HG02588 (cell line): ENCODE measurements at regions not wholly inside any gene's neighbourhood (a gene's known extent, or its start where the extent isn't known, plus 50 kb on each side); places are given as distances from the start of the nearest gene placed in this dataset.
"Not testable (repeated sequence)": the region's sequence is repeated elsewhere in the genome, so short reads cannot be mapped to it uniquely, and the experiment has no call there.

Experiments used
- ATAC-seq: cut with Tn5 transposase; IDR thresholded peaks from one replicate; pipeline ENCODE4 v1.9.1; 2021; ENCODE audit warnings: mild to moderate bottlenecking, moderate library complexity; ENCODE audit not compliant: unreplicated experiment

- ATAC-seq, result no peak
These were observed 293.4 kb upstream of the MKLN1 start for GRCh38 chr7:131034166-131034881.

DNA sequence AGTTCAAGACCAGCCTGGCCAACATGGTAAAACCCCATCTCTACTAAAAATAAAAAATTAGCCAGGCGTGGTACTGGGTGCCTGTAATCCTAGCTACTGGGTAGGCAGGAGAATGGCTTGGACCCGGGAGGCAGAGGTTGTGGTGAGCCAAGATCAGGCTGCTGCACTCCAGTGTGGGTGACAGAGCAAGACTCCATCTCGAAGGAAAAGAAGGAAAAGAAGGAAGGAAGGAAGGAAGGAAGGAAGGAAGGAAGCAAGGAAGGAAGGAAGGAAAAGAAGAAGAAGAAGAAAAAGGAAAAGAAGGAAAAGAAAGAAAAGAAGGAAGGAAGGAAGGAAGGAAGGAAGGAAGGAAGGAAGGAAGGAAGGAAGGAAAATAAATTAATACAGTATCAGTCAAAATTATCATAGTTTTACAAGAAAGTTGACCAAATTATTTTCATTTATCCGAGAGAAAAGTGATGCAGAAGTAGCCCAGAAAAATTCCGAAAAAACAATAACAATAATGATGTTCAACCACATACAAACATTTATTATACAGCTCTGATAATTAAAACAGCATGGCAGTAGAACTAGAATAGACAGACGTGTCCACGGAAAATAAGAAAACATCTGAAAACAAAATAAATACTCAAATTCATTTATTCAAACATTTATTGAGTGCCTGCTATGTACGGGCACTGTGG lies 292.4 kb upstream of the MKLN1 start:
- no peak for ATAC-seq

DNA sequence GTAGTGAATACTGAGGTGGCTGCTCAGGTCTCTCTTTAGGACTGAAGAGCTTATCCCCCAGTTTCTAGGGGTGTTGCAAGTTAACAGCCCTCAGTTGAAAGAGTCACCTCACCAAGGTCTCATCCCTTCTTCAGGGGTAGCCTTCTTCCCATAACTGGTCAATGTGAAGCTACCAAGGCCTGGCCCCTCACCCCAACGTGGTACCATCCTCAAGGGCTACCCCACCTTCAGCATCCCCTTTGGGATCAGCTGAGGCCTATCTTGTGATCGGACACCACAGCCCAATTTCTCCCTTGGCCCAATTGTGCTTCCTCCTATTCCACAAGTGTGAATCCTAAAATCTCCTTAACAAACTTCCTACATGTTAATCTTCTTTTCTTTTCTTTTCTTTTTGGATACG lies 289.5 kb upstream of the MKLN1 start:
- ATAC-seq, result no peak

GRCh38 chr7:131039355-131039762 lies 288.3 kb upstream of the MKLN1 start:
- no peak for ATAC-seq

DNA sequence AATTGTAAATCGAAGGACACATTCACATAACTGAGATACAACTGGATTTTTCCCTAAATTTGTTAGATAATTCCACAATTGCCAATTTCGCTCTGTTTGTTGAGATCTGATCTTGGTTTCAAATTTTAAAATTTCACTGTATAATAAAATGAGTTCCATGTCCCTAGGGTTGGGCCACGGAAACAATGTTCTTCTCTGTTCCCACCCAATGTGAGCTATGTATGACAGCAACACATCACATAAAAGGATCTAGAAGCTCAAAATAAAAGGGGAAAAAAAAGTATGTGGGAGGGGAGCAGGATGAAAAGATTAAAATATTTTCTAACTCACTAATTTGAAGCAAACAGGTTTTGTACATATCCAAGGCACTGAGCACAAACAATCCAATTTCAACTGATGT lies 287.8 kb upstream of the MKLN1 start:
- no peak for ATAC-seq

DNA sequence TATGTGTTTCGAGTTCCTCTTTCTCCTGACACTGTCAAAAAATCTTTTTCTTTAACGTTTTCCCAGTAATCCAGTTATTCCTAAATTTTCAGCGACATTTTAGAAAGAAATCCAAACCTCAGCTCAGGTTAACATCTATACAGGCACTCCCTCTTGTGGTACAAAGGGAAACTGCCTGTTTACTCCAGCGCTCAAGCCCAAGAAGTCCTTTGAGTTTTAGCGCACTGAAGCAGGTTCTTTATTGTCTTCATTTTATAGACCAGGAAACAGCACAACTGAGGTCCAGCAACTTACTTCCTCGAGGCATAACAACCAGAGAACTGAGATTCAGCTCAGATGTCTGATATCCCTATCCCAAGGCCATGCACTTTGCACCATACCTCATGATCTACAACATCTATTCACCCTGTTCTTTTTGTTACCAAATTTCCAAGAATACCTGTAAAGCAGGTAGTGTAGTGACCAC lies 287.2 kb upstream of the MKLN1 start:
- ATAC-seq, result no peak

- not testable (repeated sequence) for ATAC-seq
These were observed 286.5 kb upstream of the MKLN1 start for GRCh38 chr7:131041012-131041695.

GRCh38 chr7:131042269-131043160 lies 285.2 kb upstream of the MKLN1 start:
- no peak for ATAC-seq

DNA sequence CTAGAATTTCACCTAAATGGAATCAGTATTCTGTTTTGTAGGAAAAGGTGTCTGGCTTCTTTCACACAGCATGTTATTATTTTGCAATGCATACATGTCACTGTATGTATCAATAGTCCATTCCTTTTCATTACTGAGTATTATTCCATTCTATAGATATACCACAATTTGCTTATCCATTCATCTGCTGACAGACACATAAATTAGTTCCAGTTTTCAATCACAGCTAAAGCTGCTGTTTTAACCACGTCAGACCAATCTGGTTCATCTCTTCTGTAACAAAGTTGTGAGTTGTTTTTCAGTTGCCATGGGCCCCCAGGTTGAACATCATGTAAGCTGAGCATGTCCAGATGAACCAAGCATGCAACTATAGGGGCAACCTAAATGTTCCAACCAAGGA lies 282.1 kb upstream of the MKLN1 start:
- ATAC-seq, result no peak

DNA sequence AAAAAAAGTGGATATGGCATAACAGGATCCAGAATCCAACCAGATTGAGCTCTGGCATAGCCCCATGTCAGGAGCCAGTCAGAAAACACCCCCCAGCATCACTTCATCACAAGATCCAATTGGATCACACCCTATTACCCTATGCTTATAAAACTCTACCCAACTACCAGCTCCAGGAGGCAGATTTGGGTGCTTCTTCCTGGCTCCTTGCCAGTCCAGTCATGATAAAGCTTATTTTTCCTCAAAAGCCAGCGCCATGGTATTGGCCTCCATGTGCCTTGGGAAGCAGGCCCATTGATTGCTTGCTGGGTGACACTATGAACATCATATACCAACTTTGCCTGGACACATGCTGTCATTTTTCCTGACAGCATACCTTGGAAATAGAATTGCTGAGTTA lies 281.4 kb upstream of the MKLN1 start:
- ATAC-seq, result no peak

DNA sequence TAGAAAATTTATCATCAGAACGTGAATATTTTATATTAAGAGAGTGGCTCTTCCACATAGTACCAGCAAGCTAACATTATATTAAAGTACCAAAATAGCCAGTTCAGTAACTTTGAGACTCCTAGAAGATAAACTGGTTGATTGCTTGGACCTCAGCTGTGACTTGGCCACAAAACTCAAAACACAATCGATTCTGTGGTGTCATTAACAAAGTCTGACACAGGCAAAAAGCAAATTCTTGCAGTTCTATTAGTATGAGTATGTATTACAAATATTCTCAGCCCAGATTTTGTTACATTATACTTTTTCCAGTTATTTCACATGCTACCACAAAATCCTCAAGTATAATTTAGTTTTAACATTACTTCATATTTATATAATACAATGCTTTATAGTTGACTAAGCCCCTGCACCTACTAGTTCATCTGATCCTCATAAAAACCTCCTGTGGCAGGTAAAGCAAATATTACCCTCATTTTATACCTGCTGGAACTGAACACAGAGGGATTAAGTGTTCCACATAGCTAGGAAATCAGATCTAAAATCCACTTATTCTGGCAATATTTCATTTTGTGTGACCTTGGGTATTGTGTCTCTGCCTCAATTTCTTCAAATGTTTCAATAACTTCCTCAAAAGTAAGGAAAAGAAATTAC lies 279.9 kb upstream of the MKLN1 start:
- ATAC-seq, result no peak

- no peak for ATAC-seq
These were observed 276.4 kb upstream of the MKLN1 start for GRCh38 chr7:131051304-131051703.

GRCh38 chr7:131052285-131052904 lies 275.3 kb upstream of the MKLN1 start:
- ATAC-seq, result no peak

GRCh38 chr7:131056007-131056406 lies 271.7 kb upstream of the MKLN1 start:
- no peak for ATAC-seq

GRCh38 chr7:131057015-131057793 lies 270.5 kb upstream of the MKLN1 start:
- no peak for ATAC-seq

DNA sequence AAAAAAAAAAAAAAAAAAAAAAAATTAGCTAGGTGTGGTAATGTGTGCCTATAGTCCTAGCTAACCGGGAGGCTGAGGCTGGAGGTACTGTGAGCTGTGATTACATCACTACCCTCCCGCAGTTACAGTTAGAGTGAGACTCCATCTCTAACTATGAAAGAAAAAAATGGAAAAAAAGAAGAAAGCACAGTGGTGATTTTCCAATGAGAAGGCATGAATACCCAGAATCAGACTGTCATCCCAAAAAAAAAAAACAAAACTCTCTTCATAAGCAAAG lies 269.9 kb upstream of the MKLN1 start:
- no peak for ATAC-seq

DNA sequence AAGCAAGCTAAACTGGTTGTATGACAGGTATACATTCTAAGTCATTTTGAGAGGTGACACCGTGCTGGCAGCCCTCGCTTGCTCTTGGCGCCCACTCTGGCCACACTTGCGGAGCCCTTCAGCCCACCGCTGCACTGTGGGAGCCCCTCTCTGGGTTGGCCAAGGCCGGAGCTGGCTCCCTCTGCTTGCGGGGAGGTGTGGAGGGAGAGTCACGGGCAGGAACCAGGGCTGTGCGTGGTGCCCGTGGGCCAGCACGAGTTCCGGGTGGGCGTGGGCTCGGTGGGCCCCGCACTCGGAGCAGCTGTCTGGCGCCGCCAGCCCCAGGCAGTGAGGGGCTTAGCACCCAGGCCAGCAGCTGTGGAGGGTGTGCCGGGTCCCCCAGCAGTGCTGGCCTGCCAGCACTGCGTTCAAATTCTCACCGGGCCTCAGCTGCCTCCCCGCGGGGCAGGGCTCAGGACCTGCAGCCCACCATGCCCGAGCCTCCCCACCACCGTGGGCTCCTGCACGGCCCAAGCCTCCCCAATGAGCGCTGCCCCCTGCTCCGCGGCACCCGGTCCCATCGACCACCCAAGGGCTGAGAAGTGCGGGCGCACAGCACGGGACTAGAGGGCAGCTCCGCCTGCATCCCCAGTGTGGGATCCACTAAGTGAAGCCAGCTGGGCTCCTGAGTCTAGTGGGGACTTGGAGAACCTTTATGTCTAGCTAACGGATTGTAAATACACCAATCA lies 269.0 kb upstream of the MKLN1 start:
- ATAC-seq, result not testable (repeated sequence)

- not testable (repeated sequence) for ATAC-seq
These were observed 268.3 kb upstream of the MKLN1 start for GRCh38 chr7:131059401-131059800.

DNA sequence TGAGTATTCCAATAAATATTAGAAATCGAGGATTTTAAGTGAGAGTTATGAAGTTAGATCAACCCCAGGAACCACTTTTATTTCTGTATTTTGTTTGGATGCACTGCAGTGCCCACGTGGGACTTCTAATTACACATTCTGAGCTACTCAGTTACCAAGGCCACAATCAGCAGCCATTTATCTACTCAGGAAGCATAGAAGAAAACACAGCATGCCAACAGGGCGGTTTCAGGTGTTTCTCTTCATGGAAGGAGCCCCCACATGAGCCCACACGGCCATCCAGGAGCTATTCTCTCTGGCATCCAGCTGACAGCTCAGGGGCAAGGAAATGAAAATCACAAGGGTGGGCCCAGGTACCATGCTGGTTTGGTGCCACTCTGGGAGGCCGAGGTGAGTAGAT lies 266.5 kb upstream of the MKLN1 start:
- ATAC-seq, result no peak
